DND-41 (cell line): ENCODE measurements at regions not wholly inside any gene's neighbourhood (a gene's known extent, or its start where the extent isn't known, plus 50 kb on each side); places are given as distances from the start of the nearest gene placed in this dataset.

Experiments
- CTCF ChIP-seq: IDR thresholded peaks from 2 replicates; pipeline ENCODE4 v1.5.1; 2012; ENCODE audit warnings: borderline replicate concordance, low read length, moderate library complexity, mild to moderate bottlenecking; ENCODE audit not compliant: poor library complexity, severe bottlenecking; ENCODE audit errors: extremely low read depth
- EZH2 ChIP-seq: IDR thresholded peaks from 3 replicates; pipeline ENCODE4 v1.6.1; 2012; ENCODE audit warnings: borderline replicate concordance, low read depth, mild to moderate bottlenecking, moderate library complexity, low read length, inconsistent platforms; ENCODE audit not compliant: severe bottlenecking

- TF ChIP-seq CTCF (no peak), EZH2 (no peak)
Measured at GRCh38 chr1:219862366-219862765, 66.0 kb downstream of the SLC30A10 start.
